Keratinocyte (primary cell): ENCODE measurements at regions not wholly inside any gene's neighbourhood (a gene's known extent, or its start where the extent isn't known, plus 50 kb on each side); places are given as distances from the start of the nearest gene placed in this dataset.

ENCODE experiments used
- EZH2 ChIP-seq: IDR thresholded peaks from one replicate; pipeline ENCODE4 v1.6.1; 2012; ENCODE audit warnings: inconsistent platforms, mild to moderate bottlenecking, low read length, moderate library complexity
- TF ChIP-seq, protein P1 (sequence below), 3 experiments: IDR thresholded peaks in 1 of 3; conservative IDR thresholded peaks in 1 of 3; optimal IDR thresholded peaks in 1 of 3; 2 replicates in 2 of 3; 3 replicates in 1 of 3; pipeline versions ENCODE3 to v1.5.1; 2011; ENCODE audit warnings: low read length in 3 of 3, mild to moderate bottlenecking in 3 of 3, moderate library complexity in 2 of 3, control low read depth in 1 of 3, inconsistent platforms in 1 of 3; ENCODE audit not compliant: insufficient read depth in 2 of 3; ENCODE audit errors: extremely low read depth in 1 of 3

DNA sequence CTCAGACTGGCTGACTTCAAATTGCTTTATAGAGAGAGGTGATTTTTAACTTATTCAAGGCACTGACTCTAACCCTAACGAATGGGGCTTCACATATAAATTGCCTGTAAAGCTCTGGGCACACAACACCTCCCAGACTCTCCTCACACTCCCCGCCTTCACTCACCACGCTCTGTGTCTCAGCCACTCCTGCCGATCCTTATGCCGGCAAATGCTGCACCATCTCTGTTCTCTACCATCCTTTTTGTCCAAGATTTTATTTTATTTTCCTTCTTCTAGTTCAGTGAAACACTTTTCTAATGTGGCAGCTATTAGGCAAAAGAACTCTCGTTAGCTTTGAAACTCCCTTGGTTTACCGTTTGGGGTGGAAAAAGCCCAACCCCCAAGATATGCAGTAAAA is 446.1 kb upstream of the TMEM132C start:
- TF ChIP-seq, protein P1, sequence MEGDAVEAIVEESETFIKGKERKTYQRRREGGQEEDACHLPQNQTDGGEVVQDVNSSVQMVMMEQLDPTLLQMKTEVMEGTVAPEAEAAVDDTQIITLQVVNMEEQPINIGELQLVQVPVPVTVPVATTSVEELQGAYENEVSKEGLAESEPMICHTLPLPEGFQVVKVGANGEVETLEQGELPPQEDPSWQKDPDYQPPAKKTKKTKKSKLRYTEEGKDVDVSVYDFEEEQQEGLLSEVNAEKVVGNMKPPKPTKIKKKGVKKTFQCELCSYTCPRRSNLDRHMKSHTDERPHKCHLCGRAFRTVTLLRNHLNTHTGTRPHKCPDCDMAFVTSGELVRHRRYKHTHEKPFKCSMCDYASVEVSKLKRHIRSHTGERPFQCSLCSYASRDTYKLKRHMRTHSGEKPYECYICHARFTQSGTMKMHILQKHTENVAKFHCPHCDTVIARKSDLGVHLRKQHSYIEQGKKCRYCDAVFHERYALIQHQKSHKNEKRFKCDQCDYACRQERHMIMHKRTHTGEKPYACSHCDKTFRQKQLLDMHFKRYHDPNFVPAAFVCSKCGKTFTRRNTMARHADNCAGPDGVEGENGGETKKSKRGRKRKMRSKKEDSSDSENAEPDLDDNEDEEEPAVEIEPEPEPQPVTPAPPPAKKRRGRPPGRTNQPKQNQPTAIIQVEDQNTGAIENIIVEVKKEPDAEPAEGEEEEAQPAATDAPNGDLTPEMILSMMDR (optimal IDR thresholded peaks at IDR 0.05 in 1 of 3, IDR thresholded peaks at IDR 0.05 in 1 of 3, conservative IDR thresholded peaks at IDR 0.05 in 1 of 3; ENCODE audit: extremely low read depth in 1 of 3, insufficient read depth in 2 of 3, low read length in 3 of 3): no peak
- TF ChIP-seq EZH2: no peak
